OCI-LY7 (cell line): ENCODE measurements at regions not wholly inside any gene's neighbourhood (a gene's known extent, or its start where the extent isn't known, plus 50 kb on each side); places are given as distances from the start of the nearest gene placed in this dataset. TPM values are rescaled to one million over a fixed set of nuclear protein-coding genes. Genes with fewer than 3 reads are reported as not detected.

Source experiments
- BruUV-seq: library from RNA; stranded (reverse); fragments of 400-500 nt; replicated peaks from 2 replicates; lab custom pipeline; 2021; lab: Mats Ljungman, UMichigan
- CTCF ChIA-PET: fragments of 300-600 bp; sonication (Branson Sonifier 250); formaldehyde crosslinking; loops from one replicate; lab custom pipeline; 2022; ENCODE audit warnings: antibody characterized with exemption; ENCODE audit not compliant: unreplicated experiment; lab: Charles Lee
- POLR2A ChIA-PET: fragments of 300-600 bp; sonication (Branson Sonifier 250); formaldehyde crosslinking; loops from one replicate; lab custom pipeline; 2022; ENCODE audit warnings: antibody characterized with exemption; lab: Charles Lee
- DNase-seq: peaks from one replicate; pipeline ENCODE4 v3.0.0-alpha.2; 2015; ENCODE audit warnings: low spot score
- H2AFZ ChIP-seq: fragments of 200-600 bp; sonication (generic), shearing (Covaris generic); 2 replicates; pipeline ENCODE4 v1.6.1; 2014; ENCODE audit warnings: mild to moderate bottlenecking, antibody characterized with exemption, low read length, moderate library complexity
- H3K27ac ChIP-seq: fragments of 200-600 bp; sonication (generic); 2 replicates; pipeline ENCODE4 v1.5.1; 2014; ENCODE audit warnings: mixed run types, low read depth, mild to moderate bottlenecking, moderate library complexity, low read length, inconsistent platforms; ENCODE audit not compliant: poor library complexity, severe bottlenecking
- H3K36me3 ChIP-seq: fragments of 200-600 bp; sonication (generic); 2 replicates; pipeline ENCODE4 v1.6.1; 2014; ENCODE audit warnings: mild to moderate bottlenecking, antibody characterized with exemption, low read length, moderate library complexity, mixed read lengths; ENCODE audit not compliant: insufficient read depth
- H3K4me1 ChIP-seq: fragments of 200-600 bp; sonication (generic); 2 replicates; pipeline ENCODE4 v1.5.1; 2014; ENCODE audit warnings: mild to moderate bottlenecking, low read length; ENCODE audit not compliant: insufficient read depth, poor library complexity, severe bottlenecking
- H3K4me2 ChIP-seq: fragments of 200-600 bp; sonication (generic); 2 replicates; pipeline ENCODE4 v1.6.1; 2014; ENCODE audit warnings: mild to moderate bottlenecking, low read length
- H3K4me3 ChIP-seq: fragments of 200-600 bp; sonication (generic); 2 replicates; pipeline ENCODE4 v1.5.1; 2014; ENCODE audit warnings: mild to moderate bottlenecking, low read depth, low read length; ENCODE audit not compliant: poor library complexity, severe bottlenecking
- H3K79me2 ChIP-seq: fragments of 200-600 bp; sonication (generic); 2 replicates; pipeline ENCODE4 v1.6.1; 2016; ENCODE audit warnings: low read depth, mild to moderate bottlenecking, low read length, moderate library complexity, mixed read lengths; ENCODE audit not compliant: insufficient read depth
- H3K9me2 ChIP-seq: fragments of 200-600 bp; sonication (generic); 2 replicates; pipeline ENCODE4 v1.6.1; 2016; ENCODE audit warnings: mild to moderate bottlenecking, low read length, mixed read lengths; ENCODE audit not compliant: insufficient read depth
- H3K9me3 ChIP-seq: fragments of 200-600 bp; sonication (generic); 2 replicates; pipeline ENCODE4 v1.6.1; 2014; ENCODE audit warnings: mild to moderate bottlenecking, mixed run types, low read length, mixed read lengths
- H4K20me1 ChIP-seq: fragments of 200-600 bp; sonication (generic); 2 replicates; pipeline ENCODE4 v1.6.1; 2014; ENCODE audit warnings: mild to moderate bottlenecking, antibody characterized with exemption, low read length, moderate library complexity, mixed read lengths; ENCODE audit not compliant: insufficient read depth
- CTCF ChIP-seq: fragments of 200-600 bp; sonication (generic); conservative IDR thresholded peaks from 2 replicates; pipeline ENCODE4 v1.5.1; 2014; ENCODE audit warnings: mild to moderate bottlenecking, antibody characterized with exemption, low read length, moderate library complexity, mixed read lengths
- EZH2phosphoT487 ChIP-seq: fragments of 200-600 bp; sonication (generic); IDR thresholded peaks from 2 replicates; pipeline ENCODE4 v1.6.1; 2018; ENCODE audit warnings: low read depth, borderline replicate concordance, mild to moderate bottlenecking, mixed run types, antibody characterized with exemption, low read length, moderate library complexity, mixed read lengths
- intact Hi-C: fragments of 100-400 bp; cut with micrococcal nuclease; formaldehyde crosslinking; loops from one replicate; pipeline ENCODE4 v1.10.0; 2022; ENCODE audit not compliant: unreplicated experiment
- small RNA-seq: library from RNA; depleted of rRNA; stranded (forward); fragments of <200 nt; gene quantifications from one replicate; pipeline ENCODE3, GENCODE V24; 2014

- Histone ChIP-seq H3K79me2 (no peaks in the 10 kb centered on the region), H3K36me3 (no peaks in the 10 kb centered on the region), H3K4me1 (no peaks in the 10 kb centered on the region), H3K9me2 (no peaks in the 10 kb centered on the region), H3K4me2 (no peak overlapping the region), H4K20me1 (no peaks in the 10 kb centered on the region), H2AFZ (no peak overlapping the region), H3K27ac (no peak overlapping the region), H3K9me3 (no peaks in the 10 kb centered on the region), H3K4me3 (no peak overlapping the region)
- no peak for DNase-seq
- TF ChIP-seq CTCF (no peak), EZH2phosphoT487 (no peak)
- BruUV-seq = no TSS peak
- CTCF ChIA-PET = no interaction called here
- intact Hi-C loops = no loop called here
- POLR2A ChIA-PET = no interaction called here
These were observed 57.1 kb upstream of the VSTM2A start for GRCh38 chr7:54485044-54485443.

Small RNAs in the stretch of these regions (small RNA-seq; reads per million reads assigned to genes)
- gene AC074348.1 (not detected), gene RNU2-29P (2.5 reads per million, percentile 81 among the genes with 10 or more reads in this experiment)
